Osteocyte (in vitro differentiated cells): ENCODE measurements at regions not wholly inside any gene's neighbourhood (a gene's known extent, or its start where the extent isn't known, plus 50 kb on each side); places are given as distances from the start of the nearest gene placed in this dataset.

ENCODE experiments used
- DNase-seq: peaks from one replicate; pipeline ENCODE4 v3.0.0; 2021; ENCODE audit warnings: mixed read lengths; ENCODE audit not compliant: unreplicated experiment; ENCODE audit errors: extremely low spot score
- H3K27ac Mint-ChIP-seq: one replicate; pipeline ENCODE4 v1.8.0; 2021; ENCODE audit warnings: mild to moderate bottlenecking, mixed read lengths; ENCODE audit not compliant: unreplicated experiment
- H3K27me3 Mint-ChIP-seq: one replicate; pipeline ENCODE4 v1.8.0; 2021; ENCODE audit warnings: mixed read lengths; ENCODE audit not compliant: unreplicated experiment
- H3K36me3 Mint-ChIP-seq: one replicate; pipeline ENCODE4 v1.8.0; 2021; ENCODE audit warnings: mixed read lengths; ENCODE audit not compliant: unreplicated experiment
- H3K4me1 Mint-ChIP-seq: one replicate; pipeline ENCODE4 v1.8.0; 2021; ENCODE audit warnings: mixed read lengths; ENCODE audit not compliant: unreplicated experiment
- H3K4me3 Mint-ChIP-seq: one replicate; pipeline ENCODE4 v1.8.0; 2021; ENCODE audit warnings: mild to moderate bottlenecking, moderate library complexity, mixed read lengths; ENCODE audit not compliant: unreplicated experiment
- H3K9me3 Mint-ChIP-seq: one replicate; pipeline ENCODE4 v1.8.0; 2021; ENCODE audit warnings: mixed read lengths; ENCODE audit not compliant: unreplicated experiment
- CTCF ChIP-seq: fragments of 200-600 bp; sonication (generic); IDR thresholded peaks from 2 replicates; pipeline ENCODE4 v1.5.0; 2021; ENCODE audit warnings: antibody characterized with exemption, mild to moderate bottlenecking, moderate library complexity

- H3K4me1 Mint-ChIP-seq: no peaks in the 10 kb centered on the region
- H3K4me3 Mint-ChIP-seq: no peak overlapping the region
- no peak overlapping the region for H3K27ac Mint-ChIP-seq
- no peak for TF ChIP-seq CTCF
- no peaks in the 10 kb centered on the region for H3K36me3 Mint-ChIP-seq
- no peaks in the 10 kb centered on the region for H3K9me3 Mint-ChIP-seq
- H3K27me3 Mint-ChIP-seq: peaks cover 25% of the 10 kb centered on the region
- no peak for DNase-seq
Observed at GRCh38 chr13:32956595-32956933, 59.7 kb upstream of the KL start.

- Mint-ChIP-seq H3K4me1 (no peaks in the 10 kb centered on the region), H3K27me3 (peaks cover 25% of the 10 kb centered on the region), H3K27ac (no peak overlapping the region), H3K36me3 (no peaks in the 10 kb centered on the region), H3K4me3 (no peak overlapping the region), H3K9me3 (no peaks in the 10 kb centered on the region)
- DNase-seq: no peak
- no peak for TF ChIP-seq CTCF
Observed at GRCh38 chr13:32960626-32961025, 55.6 kb upstream of the KL start.

GRCh38 chr13:32961724-32962123 lies 54.5 kb upstream of the KL start:
- no peaks in the 10 kb centered on the region for H3K36me3 Mint-ChIP-seq
- no peaks in the 10 kb centered on the region for H3K4me1 Mint-ChIP-seq
- no peak for TF ChIP-seq CTCF
- peaks cover 20% of the 10 kb centered on the region for H3K27me3 Mint-ChIP-seq
- no peak overlapping the region for H3K4me3 Mint-ChIP-seq
- H3K27ac Mint-ChIP-seq: no peak overlapping the region
- no peak for DNase-seq
- H3K9me3 Mint-ChIP-seq: no peaks in the 10 kb centered on the region

- no peak for DNase-seq
- no peaks in the 10 kb centered on the region for H3K9me3 Mint-ChIP-seq
- TF ChIP-seq CTCF: no peak
- H3K27ac Mint-ChIP-seq: no peak overlapping the region
- H3K4me1 Mint-ChIP-seq: no peaks in the 10 kb centered on the region
- no peaks in the 10 kb centered on the region for H3K36me3 Mint-ChIP-seq
- H3K27me3 Mint-ChIP-seq: peaks cover 14% of the 10 kb centered on the region
- H3K4me3 Mint-ChIP-seq: no peak overlapping the region
Observed at GRCh38 chr13:32962342-32962741, 53.9 kb upstream of the KL start.

- Mint-ChIP-seq H3K36me3 (no peaks in the 10 kb centered on the region), H3K9me3 (no peaks in the 10 kb centered on the region), H3K4me1 (peaks cover 7% of the 10 kb centered on the region), H3K4me3 (no peak overlapping the region), H3K27ac (no peak overlapping the region), H3K27me3 (peaks cover 1% of the 10 kb centered on the region)
- TF ChIP-seq CTCF: no peak
- DNase-seq: no peak
Observed at GRCh38 chr13:32964987-32965386, 51.2 kb upstream of the KL start.
